Lower leg skin (tissue), 4 donors: ENCODE measurements at regions not wholly inside any gene's neighbourhood (a gene's known extent, or its start where the extent isn't known, plus 50 kb on each side); places are given as distances from the start of the nearest gene placed in this dataset.

Source experiments
- DNase-seq, 2 donors: peaks; one replicate each; pipeline ENCODE4 v3.0.0-alpha.2; 2019; ENCODE audit warnings: low spot score in 2 of 2
- H3K4me3 ChIP-seq: fragments of 200-600 bp; sonication (generic); 2 replicates; pipeline ENCODE4 v1.5.1; 2017; ENCODE audit warnings: mild to moderate bottlenecking, low read depth; ENCODE audit not compliant: poor library complexity, severe bottlenecking
- POLR2A ChIP-seq, 2 donors: fragments of 450-650 bp; IDR thresholded peaks; one replicate each; pipeline ENCODE4 v1.6.1; 2016 to 2017; ENCODE audit warnings: antibody characterized with exemption in 2 of 2, mild to moderate bottlenecking in 1 of 2, moderate library complexity in 1 of 2
- WGBS, 2 donors: methylation state at CpG; one replicate each; pipeline ENCODE4 v1.1.5; 2018; 5-methylcytosine and 5-hydroxymethylcytosine counted together
- intact Hi-C: fragments of 100-400 bp; cut with DNase I; formaldehyde crosslinking; loops from one replicate; pipeline ENCODE4 v1.15.0; 2023; ENCODE audit warnings: low total_unique reads
- TF ChIP-seq, protein P1 (sequence below), 3 donors: fragments of 450-650 bp; IDR thresholded peaks; one replicate each; pipeline ENCODE4 v1.5.1; 2016; ENCODE audit warnings: antibody characterized with exemption in 3 of 3, mild to moderate bottlenecking in 3 of 3, moderate library complexity in 2 of 3

DNA sequence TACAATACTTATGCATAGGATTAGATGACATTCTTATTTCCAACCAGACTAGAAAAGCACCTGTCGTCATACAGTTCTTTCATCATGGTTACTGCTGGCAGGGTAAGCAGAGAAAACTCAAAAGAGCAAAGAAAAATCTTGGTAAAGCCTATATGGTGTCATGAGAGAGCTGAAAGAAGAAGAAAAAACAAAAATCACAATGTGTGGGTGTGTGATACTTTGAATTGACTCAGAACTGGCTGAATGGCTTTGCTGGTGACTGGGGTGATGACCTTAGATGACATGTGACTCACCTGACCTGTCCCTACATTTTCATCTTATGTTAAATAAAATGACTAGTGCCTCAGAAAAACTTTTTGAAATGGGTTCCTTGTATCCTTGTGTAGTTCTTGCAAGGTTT, 278.1 kb upstream of the LMO3 start:
- intact Hi-C loops = no loop called here
- no peak overlapping the region for H3K4me3 ChIP-seq
- 71 to 88% methylated on average over 1 of the region's 1 CpG for WGBS, 2 donors
- TF ChIP-seq POLR2A (IDR thresholded peaks at IDR 0.05) = no peak
- TF ChIP-seq, protein P1, sequence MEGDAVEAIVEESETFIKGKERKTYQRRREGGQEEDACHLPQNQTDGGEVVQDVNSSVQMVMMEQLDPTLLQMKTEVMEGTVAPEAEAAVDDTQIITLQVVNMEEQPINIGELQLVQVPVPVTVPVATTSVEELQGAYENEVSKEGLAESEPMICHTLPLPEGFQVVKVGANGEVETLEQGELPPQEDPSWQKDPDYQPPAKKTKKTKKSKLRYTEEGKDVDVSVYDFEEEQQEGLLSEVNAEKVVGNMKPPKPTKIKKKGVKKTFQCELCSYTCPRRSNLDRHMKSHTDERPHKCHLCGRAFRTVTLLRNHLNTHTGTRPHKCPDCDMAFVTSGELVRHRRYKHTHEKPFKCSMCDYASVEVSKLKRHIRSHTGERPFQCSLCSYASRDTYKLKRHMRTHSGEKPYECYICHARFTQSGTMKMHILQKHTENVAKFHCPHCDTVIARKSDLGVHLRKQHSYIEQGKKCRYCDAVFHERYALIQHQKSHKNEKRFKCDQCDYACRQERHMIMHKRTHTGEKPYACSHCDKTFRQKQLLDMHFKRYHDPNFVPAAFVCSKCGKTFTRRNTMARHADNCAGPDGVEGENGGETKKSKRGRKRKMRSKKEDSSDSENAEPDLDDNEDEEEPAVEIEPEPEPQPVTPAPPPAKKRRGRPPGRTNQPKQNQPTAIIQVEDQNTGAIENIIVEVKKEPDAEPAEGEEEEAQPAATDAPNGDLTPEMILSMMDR (IDR thresholded peaks at IDR 0.05) = no peak
- DNase-seq = no peak

DNA sequence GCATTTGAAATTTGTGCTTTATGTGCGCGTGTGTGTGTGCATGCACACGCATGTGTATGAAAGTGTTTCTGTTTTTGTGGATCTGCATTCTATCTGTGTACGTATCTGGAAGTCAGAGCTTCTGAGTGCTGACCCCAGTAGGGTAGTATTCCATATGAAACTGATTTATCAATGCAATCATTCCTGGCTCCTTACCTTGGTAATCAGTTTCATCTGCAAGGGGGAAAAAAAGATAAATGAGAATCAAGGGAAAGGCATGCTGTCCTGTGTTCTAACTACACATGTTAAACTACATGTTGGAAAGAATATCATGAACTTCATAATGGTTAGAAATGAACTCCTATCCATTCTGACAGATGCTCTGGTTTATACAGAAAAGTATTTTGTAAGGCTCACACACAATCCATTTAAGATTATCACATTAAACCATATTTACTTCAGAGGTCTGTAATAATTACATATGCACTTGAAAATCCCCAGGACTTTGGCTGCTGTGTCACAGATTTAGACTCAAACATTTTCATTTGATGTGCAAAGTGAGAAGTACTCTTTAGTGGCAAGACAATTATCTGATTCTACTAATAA, 276.1 kb upstream of the LMO3 start:
- no peak for DNase-seq
- 60 to 69% methylated on average over 4 of the region's 4 CpGs for WGBS, 2 donors
- TF ChIP-seq, protein P1 (IDR thresholded peaks at IDR 0.05) = no peak
- no peak for TF ChIP-seq POLR2A (IDR thresholded peaks at IDR 0.05)

DNA sequence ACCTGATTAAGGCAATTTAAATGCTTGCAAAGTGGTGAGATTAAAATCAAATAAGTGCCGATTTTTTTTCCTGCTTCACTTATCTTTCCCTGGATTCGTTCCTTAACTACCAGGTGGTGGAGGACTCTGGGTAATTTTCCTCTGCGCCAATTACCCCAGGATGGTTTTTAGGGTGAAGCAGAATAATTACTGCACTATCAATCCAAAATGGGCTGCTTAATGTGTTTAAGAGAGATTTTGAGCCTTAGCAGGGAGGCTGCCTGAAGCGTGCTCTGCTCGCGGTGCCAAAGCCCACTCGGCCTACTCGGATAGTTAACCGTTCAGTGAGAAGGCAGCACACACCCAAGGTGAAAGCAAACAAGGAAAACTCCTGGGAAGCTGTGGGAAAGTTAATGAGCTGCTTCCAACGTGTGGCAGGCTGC, 274.9 kb upstream of the LMO3 start:
- 42 to 44% methylated on average over 10 of the region's 10 CpGs for WGBS, 2 donors
- DNase-seq = no peak
- TF ChIP-seq POLR2A (IDR thresholded peaks at IDR 0.05) = no peak
- TF ChIP-seq, protein P1 (IDR thresholded peaks at IDR 0.05) = no peak
- intact Hi-C loops = no loop called here
- H3K4me3 ChIP-seq = no peak overlapping the region

More for the DNA sequence above, 276.1 kb upstream of the LMO3 start:
- intact Hi-C loops = no loop called here
- no peak overlapping the region for H3K4me3 ChIP-seq

DNA sequence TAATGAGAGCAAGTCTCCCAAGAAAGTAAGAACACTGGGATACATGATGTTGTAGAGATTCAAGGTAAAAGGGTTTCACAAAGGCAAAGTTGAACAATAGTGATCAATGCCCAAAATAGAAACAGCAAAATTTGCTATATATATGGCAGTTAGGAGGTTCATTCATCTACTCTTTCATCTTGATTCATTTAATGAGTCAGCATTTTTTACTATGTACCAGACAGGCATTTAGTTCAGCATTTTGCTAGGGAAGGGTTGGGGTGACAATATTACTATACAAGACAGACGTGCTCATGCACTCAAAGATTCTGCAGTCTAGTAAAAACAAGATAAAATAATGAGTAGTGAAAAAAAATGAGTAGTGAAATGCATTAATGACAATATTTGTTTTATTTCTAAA, 264.9 kb upstream of the LMO3 start:
- TF ChIP-seq, protein P1 (IDR thresholded peaks at IDR 0.05) = no peak
- TF ChIP-seq POLR2A (IDR thresholded peaks at IDR 0.05) = no peak
- WGBS, 2 donors = 71 to 72% methylated on average over 1 of the region's 1 CpG

DNA sequence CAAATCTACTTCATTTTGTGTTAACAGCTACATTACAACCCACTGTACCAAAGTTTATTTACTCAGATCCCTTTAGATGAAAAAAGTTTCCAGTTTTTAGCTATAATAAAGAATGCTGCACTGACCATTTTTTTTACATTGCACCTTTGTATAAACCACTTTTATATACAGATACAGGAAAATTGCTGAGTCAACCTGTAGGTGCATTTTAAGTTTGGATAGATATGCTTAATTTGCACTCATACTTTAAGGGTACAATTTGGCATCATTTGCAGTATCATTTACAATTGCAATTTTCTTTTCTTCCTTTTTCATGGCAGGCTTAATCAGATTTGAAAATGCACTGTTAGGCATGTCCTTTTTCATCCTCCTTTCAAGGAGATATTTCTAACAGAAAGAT, 257.8 kb upstream of the LMO3 start:
- no peak for TF ChIP-seq POLR2A (IDR thresholded peaks at IDR 0.05)
- TF ChIP-seq, protein P1 (IDR thresholded peaks at IDR 0.05) = no peak
- DNase-seq = no peak
- intact Hi-C loops = no loop called here
- H3K4me3 ChIP-seq = no peak overlapping the region

More for the DNA sequence above, 264.9 kb upstream of the LMO3 start:
- DNase-seq = no peak
- H3K4me3 ChIP-seq = no peak overlapping the region
- intact Hi-C loops = no loop called here

DNA sequence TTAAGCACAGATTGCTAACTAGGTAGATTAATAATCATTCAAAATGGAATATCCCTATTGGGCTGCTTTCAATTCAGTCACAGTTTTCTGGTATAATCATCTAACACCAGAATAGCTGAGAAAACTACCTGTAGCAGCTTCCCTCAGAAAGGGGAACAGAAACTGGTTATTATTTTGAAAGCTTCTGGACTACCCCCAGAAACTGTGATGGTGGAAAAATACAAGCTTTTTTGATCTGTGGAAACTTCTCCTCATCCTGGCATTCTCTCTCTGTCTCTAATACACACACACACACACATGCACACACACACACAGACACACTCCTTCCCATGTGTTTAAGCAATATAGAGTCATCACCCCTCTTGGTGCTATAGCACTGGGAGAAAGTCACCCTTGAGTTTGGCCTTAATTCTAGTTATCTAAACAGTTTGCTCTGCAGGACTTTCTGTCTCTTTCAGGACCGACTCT, 251.5 kb upstream of the LMO3 start:
- 73 to 86% methylated on average over 1 of the region's 1 CpG for WGBS, 2 donors
- H3K4me3 ChIP-seq = no peak overlapping the region
- intact Hi-C loops = no loop called here
- TF ChIP-seq, protein P1 (IDR thresholded peaks at IDR 0.05) = no peak
- DNase-seq = no peak
